K562 (cell line): ENCODE measurements at regions not wholly inside any gene's neighbourhood (a gene's known extent, or its start where the extent isn't known, plus 50 kb on each side); places are given as distances from the start of the nearest gene placed in this dataset.

ENCODE experiments used
- ARNT ChIP-seq, 2 experiments: fragments of 450-650 bp; IDR thresholded peaks; 2 replicates each; pipeline ENCODE4 v1.6.1; 2016; ENCODE audit warnings: mild to moderate bottlenecking in 1 of 2
- BMI1 ChIP-seq: fragments of 150-350 bp; IDR thresholded peaks from 2 replicates; pipeline ENCODE4 v1.6.1; 2014; ENCODE audit warnings: low read length
- EZH2 ChIP-seq: IDR thresholded peaks from 2 replicates; pipeline ENCODE4 v1.6.1; 2012; ENCODE audit warnings: low read depth, mild to moderate bottlenecking, inconsistent platforms, low read length, borderline replicate concordance
- HEY1 ChIP-seq: fragments of 250-450 bp; sonication (Bioruptor Pico); IDR thresholded peaks from 2 replicates; pipeline ENCODE4 v1.5.0; 2020; ENCODE audit warnings: mild to moderate bottlenecking, moderate library complexity, borderline replicate concordance
- L3MBTL2 ChIP-seq: fragments of 450-650 bp; IDR thresholded peaks from 2 replicates; pipeline ENCODE4 v1.6.1; 2016; ENCODE audit warnings: mild to moderate bottlenecking, moderate library complexity
- MTA2 ChIP-seq: fragments of 450-650 bp; IDR thresholded peaks from 2 replicates; pipeline ENCODE4 v1.6.1; 2016; ENCODE audit warnings: low read depth
- MYC ChIP-seq, 2 experiments: fragments of 250-450 bp in 1 of 2; sonication (Bioruptor Pico) in 1 of 2; IDR thresholded peaks; 2 replicates each; pipeline versions ENCODE4 v1.5.1 to v1.6.1; 2012 to 2021; ENCODE audit warnings: low read depth in 2 of 2, borderline replicate concordance in 1 of 2, improper control_type of control experiment in 1 of 2, low read length in 1 of 2, mild to moderate bottlenecking in 1 of 2, moderate library complexity in 1 of 2
- POLR2A ChIP-seq: fragments of 450-650 bp; conservative IDR thresholded peaks from 2 replicates; pipeline ENCODE4 v1.6.1; 2016
- TBP ChIP-seq: optimal IDR thresholded peaks from 2 replicates; pipeline ENCODE3; 2011; ENCODE audit warnings: low read depth, low read length, improper control_type of control experiment
- ZNF24 ChIP-seq: fragments of 450-650 bp; IDR thresholded peaks from 2 replicates; pipeline ENCODE4 v1.6.1; 2016
- TF ChIP-seq, protein P1 (sequence below), 3 experiments: IDR thresholded peaks in 2 of 3; conservative IDR thresholded peaks in 1 of 3; 2 replicates each; pipeline ENCODE4 v1.5.1; 2011 to 2012; ENCODE audit warnings: low read length in 3 of 3, mild to moderate bottlenecking in 3 of 3, control low read depth in 2 of 3, improper control_type of control experiment in 1 of 3, inconsistent platforms in 1 of 3, low read depth in 1 of 3, mixed read lengths in 1 of 3, moderate library complexity in 1 of 3; ENCODE audit not compliant: insufficient read depth in 2 of 3
- TF ChIP-seq, protein P2 (sequence below): sonication (generic); formaldehyde crosslinking; IDR thresholded peaks from 2 replicates; pipeline ENCODE4 v1.8.0; 2022; ENCODE audit warnings: mild to moderate bottlenecking, missing genetic modification reagents
- TF ChIP-seq, protein P3 (sequence below): sonication (generic); formaldehyde crosslinking; IDR thresholded peaks from 2 replicates; pipeline ENCODE4 v1.8.1; 2023; ENCODE audit warnings: mild to moderate bottlenecking, missing genetic modification reagents

DNA sequence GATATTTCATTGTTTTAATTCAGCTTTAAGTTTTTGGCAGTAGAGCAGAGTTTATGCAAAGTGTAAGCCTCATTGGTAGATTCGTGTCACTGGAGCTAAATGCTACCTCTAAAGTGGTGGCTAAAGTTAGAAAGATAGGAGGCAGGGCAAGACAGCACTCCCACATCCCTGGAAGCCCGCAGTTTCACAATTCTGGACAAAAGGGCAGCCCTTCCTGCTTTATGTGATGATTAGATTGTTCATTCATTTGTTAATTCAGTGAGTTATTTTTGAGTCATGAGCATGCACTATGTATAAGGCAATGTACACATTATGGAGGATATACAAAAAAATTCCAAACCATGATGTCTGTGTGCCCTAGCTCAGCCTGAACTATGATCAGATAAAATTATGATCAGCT lies 52.1 kb upstream of the EIF3M start:
- TF ChIP-seq L3MBTL2 (no peak), MTA2 (no peak), MYC (IDR thresholded peaks at IDR 0.05; ENCODE audit: low read depth, low read length) (no peak), MYC (CRISPR knock-in tag; IDR thresholded peaks at IDR 0.05; ENCODE audit: borderline replicate concordance, low read depth) (no peak), EZH2 (no peak), TBP (no peak), POLR2A (no peak), ZNF24 (no peak), HEY1 (no peak), ARNT (IDR thresholded peaks at IDR 0.05) (no peak), BMI1 (no peak)
- TF ChIP-seq, protein P1, sequence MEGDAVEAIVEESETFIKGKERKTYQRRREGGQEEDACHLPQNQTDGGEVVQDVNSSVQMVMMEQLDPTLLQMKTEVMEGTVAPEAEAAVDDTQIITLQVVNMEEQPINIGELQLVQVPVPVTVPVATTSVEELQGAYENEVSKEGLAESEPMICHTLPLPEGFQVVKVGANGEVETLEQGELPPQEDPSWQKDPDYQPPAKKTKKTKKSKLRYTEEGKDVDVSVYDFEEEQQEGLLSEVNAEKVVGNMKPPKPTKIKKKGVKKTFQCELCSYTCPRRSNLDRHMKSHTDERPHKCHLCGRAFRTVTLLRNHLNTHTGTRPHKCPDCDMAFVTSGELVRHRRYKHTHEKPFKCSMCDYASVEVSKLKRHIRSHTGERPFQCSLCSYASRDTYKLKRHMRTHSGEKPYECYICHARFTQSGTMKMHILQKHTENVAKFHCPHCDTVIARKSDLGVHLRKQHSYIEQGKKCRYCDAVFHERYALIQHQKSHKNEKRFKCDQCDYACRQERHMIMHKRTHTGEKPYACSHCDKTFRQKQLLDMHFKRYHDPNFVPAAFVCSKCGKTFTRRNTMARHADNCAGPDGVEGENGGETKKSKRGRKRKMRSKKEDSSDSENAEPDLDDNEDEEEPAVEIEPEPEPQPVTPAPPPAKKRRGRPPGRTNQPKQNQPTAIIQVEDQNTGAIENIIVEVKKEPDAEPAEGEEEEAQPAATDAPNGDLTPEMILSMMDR (IDR thresholded peaks at IDR 0.05 in 2 of 3, conservative IDR thresholded peaks at IDR 0.05 in 1 of 3; ENCODE audit: insufficient read depth in 2 of 3, low read depth in 1 of 3, low read length in 3 of 3) = no peak
- TF ChIP-seq, protein P2, sequence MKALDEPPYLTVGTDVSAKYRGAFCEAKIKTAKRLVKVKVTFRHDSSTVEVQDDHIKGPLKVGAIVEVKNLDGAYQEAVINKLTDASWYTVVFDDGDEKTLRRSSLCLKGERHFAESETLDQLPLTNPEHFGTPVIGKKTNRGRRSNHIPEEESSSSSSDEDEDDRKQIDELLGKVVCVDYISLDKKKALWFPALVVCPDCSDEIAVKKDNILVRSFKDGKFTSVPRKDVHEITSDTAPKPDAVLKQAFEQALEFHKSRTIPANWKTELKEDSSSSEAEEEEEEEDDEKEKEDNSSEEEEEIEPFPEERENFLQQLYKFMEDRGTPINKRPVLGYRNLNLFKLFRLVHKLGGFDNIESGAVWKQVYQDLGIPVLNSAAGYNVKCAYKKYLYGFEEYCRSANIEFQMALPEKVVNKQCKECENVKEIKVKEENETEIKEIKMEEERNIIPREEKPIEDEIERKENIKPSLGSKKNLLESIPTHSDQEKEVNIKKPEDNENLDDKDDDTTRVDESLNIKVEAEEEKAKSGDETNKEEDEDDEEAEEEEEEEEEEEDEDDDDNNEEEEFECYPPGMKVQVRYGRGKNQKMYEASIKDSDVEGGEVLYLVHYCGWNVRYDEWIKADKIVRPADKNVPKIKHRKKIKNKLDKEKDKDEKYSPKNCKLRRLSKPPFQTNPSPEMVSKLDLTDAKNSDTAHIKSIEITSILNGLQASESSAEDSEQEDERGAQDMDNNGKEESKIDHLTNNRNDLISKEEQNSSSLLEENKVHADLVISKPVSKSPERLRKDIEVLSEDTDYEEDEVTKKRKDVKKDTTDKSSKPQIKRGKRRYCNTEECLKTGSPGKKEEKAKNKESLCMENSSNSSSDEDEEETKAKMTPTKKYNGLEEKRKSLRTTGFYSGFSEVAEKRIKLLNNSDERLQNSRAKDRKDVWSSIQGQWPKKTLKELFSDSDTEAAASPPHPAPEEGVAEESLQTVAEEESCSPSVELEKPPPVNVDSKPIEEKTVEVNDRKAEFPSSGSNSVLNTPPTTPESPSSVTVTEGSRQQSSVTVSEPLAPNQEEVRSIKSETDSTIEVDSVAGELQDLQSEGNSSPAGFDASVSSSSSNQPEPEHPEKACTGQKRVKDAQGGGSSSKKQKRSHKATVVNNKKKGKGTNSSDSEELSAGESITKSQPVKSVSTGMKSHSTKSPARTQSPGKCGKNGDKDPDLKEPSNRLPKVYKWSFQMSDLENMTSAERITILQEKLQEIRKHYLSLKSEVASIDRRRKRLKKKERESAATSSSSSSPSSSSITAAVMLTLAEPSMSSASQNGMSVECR (CRISPR knock-in tag) = no peak
- TF ChIP-seq, protein P3, sequence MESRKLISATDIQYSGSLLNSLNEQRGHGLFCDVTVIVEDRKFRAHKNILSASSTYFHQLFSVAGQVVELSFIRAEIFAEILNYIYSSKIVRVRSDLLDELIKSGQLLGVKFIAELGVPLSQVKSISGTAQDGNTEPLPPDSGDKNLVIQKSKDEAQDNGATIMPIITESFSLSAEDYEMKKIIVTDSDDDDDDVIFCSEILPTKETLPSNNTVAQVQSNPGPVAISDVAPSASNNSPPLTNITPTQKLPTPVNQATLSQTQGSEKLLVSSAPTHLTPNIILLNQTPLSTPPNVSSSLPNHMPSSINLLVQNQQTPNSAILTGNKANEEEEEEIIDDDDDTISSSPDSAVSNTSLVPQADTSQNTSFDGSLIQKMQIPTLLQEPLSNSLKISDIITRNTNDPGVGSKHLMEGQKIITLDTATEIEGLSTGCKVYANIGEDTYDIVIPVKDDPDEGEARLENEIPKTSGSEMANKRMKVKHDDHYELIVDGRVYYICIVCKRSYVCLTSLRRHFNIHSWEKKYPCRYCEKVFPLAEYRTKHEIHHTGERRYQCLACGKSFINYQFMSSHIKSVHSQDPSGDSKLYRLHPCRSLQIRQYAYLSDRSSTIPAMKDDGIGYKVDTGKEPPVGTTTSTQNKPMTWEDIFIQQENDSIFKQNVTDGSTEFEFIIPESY (CRISPR knock-in tag) = no peak
